ENCODE measurements at regions not wholly inside any gene's neighbourhood (a gene's known extent, or its start where the extent isn't known, plus 50 kb on each side); places are given as distances from the start of the nearest gene placed in this dataset.
A peak's percentile ranks its signal among the peaks of the same experiment; 100 is the strongest.
"Not testable (repeated sequence)": the region's sequence is repeated elsewhere in the genome, so short reads cannot be mapped to it uniquely, and the experiment has no call there.

DNA sequence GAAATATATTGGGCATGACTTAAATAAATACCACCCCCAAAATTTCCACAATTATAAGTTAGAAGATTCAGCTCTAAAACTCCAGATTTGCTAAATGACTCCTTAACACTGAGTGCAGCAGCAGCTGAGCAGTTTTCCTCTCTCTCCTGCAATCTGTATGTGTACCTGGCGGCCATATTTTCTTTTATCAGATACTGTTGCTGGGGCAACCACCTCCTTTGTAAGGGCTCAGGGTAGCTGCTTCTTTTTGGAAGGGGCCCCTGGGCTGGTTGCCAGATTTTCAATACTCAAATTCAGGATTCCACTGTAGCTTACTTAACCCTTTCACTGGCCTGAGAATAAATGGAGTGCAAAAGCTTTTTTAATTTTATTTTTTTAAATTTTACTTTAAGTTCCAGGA, 197.0 kb downstream of the TAF11L14 start:
- no peak for DNase-seq

DNA sequence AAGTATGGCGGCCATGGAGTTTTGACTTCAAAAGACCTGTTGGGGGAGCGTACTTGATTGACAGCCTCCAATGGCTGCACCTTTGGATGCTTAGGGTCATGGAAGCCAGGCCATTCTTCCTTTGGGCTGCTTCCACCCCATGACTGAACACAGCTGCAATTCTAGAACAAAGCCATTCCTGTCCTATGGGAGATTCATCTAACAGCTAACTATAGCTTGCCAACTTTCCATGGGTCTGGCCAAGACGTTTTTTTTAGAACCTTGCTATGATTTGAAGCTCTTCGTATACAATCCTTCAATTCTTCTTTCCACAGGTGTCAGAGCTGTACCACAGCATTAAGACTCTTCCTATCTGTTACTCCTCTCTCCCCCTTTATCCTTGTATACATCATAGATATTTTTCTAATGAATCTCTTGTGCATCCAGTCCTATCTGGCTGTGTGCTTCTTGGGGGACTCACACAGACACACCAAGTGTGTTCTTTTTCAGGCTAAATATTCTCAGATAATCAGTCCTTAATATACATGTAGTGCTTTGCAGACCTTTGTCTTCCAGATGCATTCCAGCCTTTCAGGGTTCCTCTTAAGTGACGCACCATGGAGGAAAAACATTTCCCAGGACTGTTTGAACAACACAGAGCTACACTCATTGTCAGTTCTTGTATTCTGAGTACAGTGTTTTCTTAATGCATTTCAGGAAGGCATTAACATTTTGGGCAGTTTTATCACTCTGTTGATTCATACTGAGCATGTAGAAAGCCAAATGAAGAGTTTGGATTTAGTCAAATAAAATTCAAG, 198.9 kb downstream of the TAF11L14 start:
- no peak for DNase-seq

DNA sequence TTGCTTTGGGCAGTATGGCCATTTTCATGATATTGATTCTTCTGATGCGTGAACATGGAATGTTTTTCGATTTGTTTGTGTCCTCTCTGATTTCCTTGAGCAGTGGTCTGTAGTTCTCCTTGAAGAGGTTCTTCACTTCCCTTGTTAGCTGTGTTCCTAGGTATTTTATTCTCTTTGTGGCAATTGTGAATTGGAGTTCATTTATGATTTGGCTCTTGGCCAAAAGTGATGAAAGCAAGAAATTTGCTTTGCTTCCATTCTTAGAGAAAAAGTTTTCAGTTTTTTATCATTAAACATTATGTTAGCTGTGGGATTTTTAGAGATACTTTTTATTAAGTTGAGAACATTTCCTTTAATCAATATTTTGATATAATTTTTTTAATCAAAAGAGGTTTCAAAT, 203.5 kb downstream of the TAF11L14 start:
- no peak for DNase-seq

GRCh38 chr5:17838469-17838868, 204.2 kb downstream of the TAF11L14 start:
- DNase-seq: no peak

- DNase-seq: no peak
Measured at GRCh38 chr5:17839848-17840247, 205.6 kb downstream of the TAF11L14 start.

DNA sequence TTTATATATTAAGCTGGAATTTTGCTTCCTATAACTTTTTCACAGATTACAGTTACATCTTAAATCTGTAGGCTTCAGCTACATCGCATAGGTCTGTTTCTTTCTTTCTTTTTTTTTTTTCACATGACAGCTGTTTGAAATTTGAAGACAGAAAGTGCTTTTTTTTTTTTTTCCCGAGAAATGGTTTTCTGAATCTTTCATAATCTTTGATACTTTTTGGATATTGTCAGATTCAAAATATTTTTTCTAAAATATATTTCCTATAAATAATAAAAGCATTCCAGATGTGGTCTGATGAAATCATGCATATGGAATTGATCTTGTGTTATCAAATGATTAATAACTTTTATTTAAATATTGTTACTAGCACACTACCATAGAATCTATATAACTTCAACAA, 212.2 kb downstream of the TAF11L14 start:
- DNase-seq: no peak

DNA sequence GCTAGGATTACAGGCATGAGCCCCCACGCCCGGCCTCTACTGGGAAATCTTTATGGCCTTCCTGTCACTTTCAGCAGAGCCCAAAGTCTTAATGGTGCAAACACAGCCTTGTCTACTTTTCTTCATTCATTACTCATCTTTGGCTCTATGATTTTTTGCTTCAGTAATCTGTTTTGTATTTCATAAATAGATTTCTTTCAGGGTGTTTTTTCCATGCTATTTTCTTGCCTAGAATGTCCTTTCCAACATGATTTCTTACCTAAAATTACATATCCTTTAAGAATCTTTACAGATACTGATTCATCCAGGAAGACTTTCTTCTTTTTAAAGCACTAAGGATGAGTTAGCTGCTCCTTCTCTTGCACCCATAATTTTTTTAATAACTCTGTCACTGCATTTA, 213.0 kb downstream of the TAF11L14 start:
- no peak for DNase-seq

DNA sequence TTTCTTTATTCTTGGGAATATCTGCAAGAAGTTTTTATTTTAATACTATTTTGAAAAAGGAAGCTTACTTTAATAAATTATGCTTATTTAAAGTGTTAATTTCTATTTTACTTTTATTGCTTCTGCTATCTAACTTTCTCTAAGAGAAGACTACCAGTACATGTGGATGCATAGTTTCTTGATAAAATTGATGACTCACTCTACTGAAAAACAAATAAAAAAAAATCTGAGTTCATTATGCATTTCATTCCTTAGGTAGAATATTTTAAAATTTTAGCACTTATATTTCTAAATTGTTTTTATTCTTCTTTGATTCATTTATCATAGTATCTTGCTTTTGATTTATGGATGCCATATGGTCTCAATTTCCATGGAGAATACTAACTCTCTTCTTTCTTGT, 217.9 kb downstream of the TAF11L14 start:
- no peak for DNase-seq

DNA sequence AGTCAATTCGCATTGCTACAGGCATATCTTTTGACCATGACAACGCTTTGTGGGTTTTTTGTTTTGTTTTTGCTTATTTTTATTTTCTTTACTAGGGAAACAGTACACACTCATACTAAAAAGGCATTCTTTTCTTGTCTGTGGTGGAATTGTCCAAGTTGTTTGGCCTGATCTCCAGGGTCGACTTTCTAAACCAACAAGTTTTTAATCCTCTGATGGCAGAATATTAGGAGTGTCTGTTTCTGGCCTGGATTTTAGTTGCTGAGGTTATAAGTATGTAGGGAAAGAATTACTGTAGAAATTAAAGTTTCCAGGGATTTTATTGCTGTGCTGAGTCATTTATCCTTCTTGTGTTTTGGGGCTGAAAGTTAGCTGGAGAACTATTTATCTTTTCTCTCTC, 218.5 kb downstream of the TAF11L14 start:
- no peak for DNase-seq

- no peak for DNase-seq
Measured at GRCh38 chr5:17854901-17855300, 220.6 kb downstream of the TAF11L14 start.

DNA sequence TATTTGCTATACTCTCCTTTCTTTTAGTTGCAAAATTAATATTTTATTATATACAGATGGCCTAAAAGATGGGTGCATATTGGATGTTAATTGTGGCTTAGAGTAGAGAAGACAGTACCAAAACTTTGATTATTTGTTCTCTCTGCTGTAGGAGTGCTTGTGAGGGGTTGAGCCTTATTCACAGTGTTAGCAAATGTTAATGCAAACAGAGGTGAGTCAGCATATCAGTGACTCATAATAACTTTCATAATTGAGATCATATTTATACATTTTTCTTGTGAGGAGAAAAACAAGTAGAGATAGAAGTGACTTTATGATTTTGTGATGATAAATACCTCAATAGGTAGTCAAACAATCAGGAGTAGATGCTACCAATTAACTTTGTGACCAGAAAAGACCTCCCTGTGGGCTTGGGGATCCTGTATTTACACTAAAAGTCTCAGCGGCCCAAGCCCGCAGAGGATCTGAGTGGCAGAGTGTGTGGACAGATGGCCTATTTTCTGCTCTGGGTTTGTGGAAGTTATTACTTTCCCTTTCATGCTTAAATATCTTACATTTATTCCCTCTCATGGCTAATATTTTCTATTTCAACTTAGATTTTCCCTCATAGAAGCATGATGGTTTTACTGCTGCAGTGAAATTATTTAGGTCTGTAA, 226.5 kb downstream of the TAF11L14 start:
- DNase-seq: no peak

DNA sequence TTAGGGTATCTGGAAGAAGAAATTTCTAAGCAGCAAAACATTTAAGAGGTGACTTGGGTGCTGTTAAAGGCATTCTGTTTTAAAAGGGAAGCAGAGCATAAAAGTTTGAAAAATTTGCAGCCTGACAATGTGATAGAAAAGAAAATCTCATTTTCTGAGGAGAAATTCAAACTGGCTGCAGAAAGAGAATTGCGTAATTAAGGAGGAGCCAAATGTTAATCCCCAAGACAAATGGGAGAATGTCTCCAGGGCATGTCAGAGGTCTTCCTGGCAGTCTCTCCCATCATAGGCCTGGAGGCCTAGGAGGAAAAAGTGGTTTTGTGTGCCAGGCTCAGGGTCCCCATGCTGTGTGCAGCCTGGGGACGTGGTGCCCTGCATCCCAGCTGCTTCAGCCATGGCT, 230.6 kb downstream of the TAF11L14 start:
- not testable (repeated sequence) for DNase-seq

GRCh38 chr5:17865966-17866365, 231.7 kb downstream of the TAF11L14 start:
- not testable (repeated sequence) for DNase-seq

DNA sequence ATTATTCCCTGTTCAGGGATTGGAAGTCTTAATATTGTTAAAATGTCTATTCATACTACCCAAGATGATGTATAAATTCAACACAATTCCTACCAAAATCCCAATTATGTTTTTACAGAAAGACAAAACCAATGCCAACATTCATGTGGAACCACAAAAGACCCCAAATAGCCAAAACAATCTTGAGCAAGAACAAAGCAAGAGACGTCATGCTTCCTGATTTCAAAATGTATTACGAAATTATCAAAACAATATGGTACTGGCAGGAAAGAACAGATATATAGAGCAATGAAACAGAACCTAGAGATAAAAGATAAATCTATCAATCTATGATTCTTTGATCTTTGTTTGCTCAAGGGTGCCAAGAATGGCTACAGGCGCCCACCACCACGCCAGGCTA, 237.9 kb downstream of the TAF11L14 start:
- no peak for DNase-seq

GRCh38 chr5:17878541-17878940, 244.3 kb downstream of the TAF11L14 start:
- no peak for DNase-seq

GRCh38 chr5:17879276-17879675, 245.0 kb downstream of the TAF11L14 start:
- no peak for DNase-seq

DNA sequence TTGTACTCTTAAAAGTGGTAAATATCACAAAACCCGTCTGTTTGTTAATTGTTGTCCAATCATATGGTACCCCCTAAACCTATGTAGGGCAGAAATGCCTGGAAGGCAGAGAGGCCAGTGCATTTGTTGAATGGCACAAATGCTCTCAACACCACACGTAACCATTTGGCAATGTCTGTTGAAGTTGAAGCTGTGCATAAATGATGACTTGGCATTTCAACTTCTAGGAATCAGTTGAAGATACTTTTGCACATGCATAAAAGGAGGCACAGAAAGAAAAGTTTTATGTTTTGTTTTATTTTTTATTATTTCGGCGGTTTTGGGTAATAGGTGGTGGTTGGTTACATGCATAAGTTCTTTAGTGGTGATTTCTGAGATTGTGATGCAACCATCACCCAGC, 246.6 kb downstream of the TAF11L14 start:
- no peak for DNase-seq

DNA sequence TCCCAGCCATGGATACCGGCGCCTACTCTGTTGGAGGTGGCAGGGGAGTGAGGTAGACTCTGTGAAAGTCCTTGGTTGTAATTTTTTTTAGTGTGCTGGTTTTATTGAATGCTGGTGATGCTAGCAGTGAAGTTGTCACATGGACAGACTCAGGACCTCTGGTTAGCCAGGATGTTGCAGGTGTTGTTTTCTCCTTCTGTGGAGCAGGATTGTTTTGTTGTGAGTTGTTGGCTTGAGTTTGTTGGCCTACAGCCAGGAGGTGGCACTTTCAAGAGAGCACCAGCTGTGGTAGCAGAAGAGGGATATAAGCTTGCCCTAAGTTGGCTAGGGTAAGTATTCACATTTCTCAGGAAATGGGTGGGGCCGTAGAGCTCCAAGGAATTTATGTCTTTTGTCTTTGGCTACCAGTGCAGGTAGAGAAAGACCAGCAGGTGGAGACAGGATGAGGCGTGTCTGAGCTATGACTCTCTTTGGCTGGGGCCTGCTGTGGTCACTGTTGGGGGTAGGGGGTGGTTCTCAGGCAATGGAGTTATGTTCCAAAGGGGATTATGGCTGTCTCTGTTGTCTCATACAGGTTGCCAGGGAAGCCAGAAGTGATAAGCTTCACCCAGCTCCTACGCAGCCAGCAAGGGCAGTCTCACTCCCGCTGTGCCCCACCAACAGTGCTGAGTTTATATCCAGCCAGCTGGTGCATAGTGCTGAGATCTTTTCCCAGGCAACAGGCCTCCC, 248.7 kb downstream of the TAF11L14 start:
- peak; percentile 13 for DNase-seq

DNA sequence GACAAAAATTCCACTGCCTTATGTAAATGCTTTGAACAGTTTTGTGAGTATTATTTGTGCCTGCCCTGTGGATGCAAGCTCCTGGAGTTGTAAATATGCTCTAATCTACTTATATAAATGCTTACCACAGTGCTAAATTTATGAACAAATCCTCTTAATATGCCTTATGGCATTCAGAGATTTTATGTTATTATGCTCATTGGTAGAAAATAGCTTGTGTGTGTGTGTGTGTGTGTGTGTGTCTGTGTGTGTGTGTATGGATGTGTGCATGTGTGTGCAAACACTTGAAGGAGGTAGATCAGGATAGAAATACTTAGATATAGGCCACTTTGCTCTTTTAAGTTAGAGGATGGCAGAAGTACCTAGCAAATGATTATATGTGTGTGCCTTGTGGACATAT, 253.9 kb downstream of the TAF11L14 start:
- DNase-seq: no peak

- no peak for DNase-seq
Measured at GRCh38 chr5:17890501-17890900, 256.2 kb downstream of the TAF11L14 start.

DNA sequence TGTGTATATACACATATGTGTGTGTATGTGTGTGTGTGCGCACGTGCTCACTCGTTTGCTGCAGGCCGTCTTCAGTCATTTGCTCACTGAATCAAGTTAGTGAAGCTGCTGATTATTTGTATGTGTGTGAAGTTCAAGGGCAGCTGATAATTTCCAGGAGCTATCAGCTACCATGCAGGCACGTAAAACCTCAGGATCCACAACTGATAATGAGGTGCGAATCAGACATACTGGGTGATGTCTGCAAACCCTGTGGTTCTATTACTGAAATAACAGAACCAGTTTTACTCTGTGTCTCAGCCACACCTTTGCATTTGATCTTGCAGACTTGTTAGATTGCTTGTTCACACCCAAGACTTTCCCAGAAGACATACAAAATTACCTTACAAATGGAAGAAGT, 257.6 kb downstream of the TAF11L14 start:
- no peak for DNase-seq

DNA sequence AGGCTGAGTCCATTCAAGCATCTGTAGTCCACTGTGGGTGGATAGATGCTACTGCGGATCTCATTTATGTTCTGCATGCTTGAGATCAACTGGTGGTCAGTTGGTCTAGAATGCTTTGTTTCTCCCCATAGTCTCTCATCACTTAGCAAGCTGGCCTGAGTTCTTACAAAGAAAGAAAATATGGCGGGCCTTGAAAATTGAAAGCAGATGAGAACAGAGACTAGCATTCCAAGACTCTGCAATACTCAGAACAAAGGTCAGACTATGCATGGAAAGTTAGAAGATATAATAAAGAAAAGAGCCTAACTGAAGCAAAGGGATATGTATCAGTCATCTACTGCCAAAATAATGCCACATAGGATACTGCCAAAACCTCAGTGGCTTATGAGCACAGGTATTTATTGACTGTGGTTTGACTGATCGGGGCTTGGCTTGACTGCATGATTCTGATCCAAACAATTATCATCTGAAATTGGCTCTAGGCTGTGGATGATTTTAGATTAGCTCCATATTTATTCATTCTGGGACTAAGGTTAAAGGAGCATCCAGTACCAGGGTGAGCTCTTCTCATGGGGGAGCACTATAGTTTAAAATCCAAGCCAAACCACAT, 258.9 kb downstream of the TAF11L14 start:
- no peak for DNase-seq

DNA sequence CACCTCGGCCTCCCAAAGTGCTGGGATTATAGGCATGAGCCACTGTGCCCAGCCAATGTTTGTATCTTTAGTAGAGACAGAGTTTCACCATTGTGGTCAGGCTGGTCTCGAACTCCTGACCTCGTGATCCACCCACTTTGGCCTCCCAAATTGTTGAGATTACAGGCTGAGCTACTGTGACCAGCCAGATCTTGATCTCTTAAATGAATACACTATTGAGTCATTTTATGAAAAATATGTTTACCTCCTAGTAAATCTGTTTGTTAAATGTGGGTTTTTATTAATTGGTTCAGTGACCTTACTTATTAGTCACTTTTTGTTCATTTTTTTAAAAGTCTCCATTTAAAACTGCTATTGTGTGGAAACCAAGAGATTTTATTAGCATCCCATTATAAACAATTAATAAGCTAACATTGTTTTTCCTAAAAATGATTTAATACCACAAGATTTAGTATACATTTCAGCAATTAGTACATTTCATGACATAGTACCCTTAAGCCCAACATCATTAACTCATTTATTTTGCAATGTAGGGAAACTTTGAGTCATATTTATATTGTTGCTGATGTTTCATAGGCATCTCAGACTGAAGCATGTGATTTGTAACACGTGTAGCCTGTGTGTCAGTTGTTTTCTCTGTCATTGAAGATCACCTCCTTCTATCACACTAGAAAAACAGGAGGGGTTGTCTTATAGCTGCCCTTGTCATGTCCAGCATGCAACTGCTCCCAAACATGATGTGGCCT, 261.2 kb downstream of the TAF11L14 start:
- no peak for DNase-seq

Data from NCI-H1694 treated with DMSO at 0.1 percent for 48 hours (cell line).